RWPE2 (cell line): ENCODE measurements at regions not wholly inside any gene's neighbourhood (a gene's known extent, or its start where the extent isn't known, plus 50 kb on each side); places are given as distances from the start of the nearest gene placed in this dataset.

Experiments
- ATAC-seq: fragments of 200-7000 bp; cut with Tn5 transposase; 3 replicates; pipeline ENCODE4 v1.9.1; 2021; ENCODE audit warnings: low read depth
- DNase-seq: peaks from one replicate; pipeline ENCODE4 v3.0.0-alpha.2; 2020; ENCODE audit warnings: low spot score
- H3K27ac ChIP-seq: fragments of 450-650 bp; 2 replicates; pipeline ENCODE4 v1.5.1; 2017; ENCODE audit warnings: mild to moderate bottlenecking; ENCODE audit not compliant: poor library complexity, severe bottlenecking
- H3K27me3 ChIP-seq: fragments of 250-450 bp; sonication (Bioruptor Pico); 2 replicates; pipeline ENCODE4 v1.5.1; 2021; ENCODE audit warnings: mild to moderate bottlenecking, moderate library complexity; ENCODE audit not compliant: insufficient read depth, poor library complexity, severe bottlenecking
- H3K36me3 ChIP-seq: fragments of 250-450 bp; sonication (Bioruptor Pico); 2 replicates; pipeline ENCODE4 v1.5.1; 2020; ENCODE audit warnings: low read depth, mild to moderate bottlenecking, moderate library complexity
- H3K4me1 ChIP-seq: fragments of 250-450 bp; sonication (Bioruptor Pico); 2 replicates; pipeline ENCODE4 v1.5.1; 2021; ENCODE audit warnings: mild to moderate bottlenecking, moderate library complexity; ENCODE audit not compliant: insufficient read depth, poor library complexity, severe bottlenecking
- H3K4me3 ChIP-seq: fragments of 250-450 bp; sonication (Bioruptor Pico); 2 replicates; pipeline ENCODE4 v1.5.1; 2021; ENCODE audit warnings: mild to moderate bottlenecking, moderate library complexity; ENCODE audit not compliant: severe bottlenecking
- H3K9me3 ChIP-seq: fragments of 250-450 bp; sonication (Bioruptor Pico); 2 replicates; pipeline ENCODE4 v1.5.1; 2021; ENCODE audit warnings: mild to moderate bottlenecking, moderate library complexity; ENCODE audit not compliant: severe bottlenecking
- TF ChIP-seq, protein P1 (sequence below): fragments of 450-650 bp; IDR thresholded peaks from one replicate; pipeline ENCODE4 v1.5.1; 2017; ENCODE audit warnings: mild to moderate bottlenecking, moderate library complexity; ENCODE audit not compliant: poor library complexity, severe bottlenecking

- no peak for ATAC-seq
- H3K4me1 ChIP-seq = no peaks in the 10 kb centered on the region
- no peaks in the 10 kb centered on the region for H3K36me3 ChIP-seq
- H3K4me3 ChIP-seq = no peak overlapping the region
- TF ChIP-seq, protein P1, sequence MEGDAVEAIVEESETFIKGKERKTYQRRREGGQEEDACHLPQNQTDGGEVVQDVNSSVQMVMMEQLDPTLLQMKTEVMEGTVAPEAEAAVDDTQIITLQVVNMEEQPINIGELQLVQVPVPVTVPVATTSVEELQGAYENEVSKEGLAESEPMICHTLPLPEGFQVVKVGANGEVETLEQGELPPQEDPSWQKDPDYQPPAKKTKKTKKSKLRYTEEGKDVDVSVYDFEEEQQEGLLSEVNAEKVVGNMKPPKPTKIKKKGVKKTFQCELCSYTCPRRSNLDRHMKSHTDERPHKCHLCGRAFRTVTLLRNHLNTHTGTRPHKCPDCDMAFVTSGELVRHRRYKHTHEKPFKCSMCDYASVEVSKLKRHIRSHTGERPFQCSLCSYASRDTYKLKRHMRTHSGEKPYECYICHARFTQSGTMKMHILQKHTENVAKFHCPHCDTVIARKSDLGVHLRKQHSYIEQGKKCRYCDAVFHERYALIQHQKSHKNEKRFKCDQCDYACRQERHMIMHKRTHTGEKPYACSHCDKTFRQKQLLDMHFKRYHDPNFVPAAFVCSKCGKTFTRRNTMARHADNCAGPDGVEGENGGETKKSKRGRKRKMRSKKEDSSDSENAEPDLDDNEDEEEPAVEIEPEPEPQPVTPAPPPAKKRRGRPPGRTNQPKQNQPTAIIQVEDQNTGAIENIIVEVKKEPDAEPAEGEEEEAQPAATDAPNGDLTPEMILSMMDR = no peak
- H3K9me3 ChIP-seq = no peaks in the 10 kb centered on the region
- DNase-seq = no peak
- no peak overlapping the region for H3K27ac ChIP-seq
- H3K27me3 ChIP-seq = no peaks in the 10 kb centered on the region
These were observed 676.3 kb upstream of the ANO3 start for GRCh38 chr11:25655636-25656035.

DNA sequence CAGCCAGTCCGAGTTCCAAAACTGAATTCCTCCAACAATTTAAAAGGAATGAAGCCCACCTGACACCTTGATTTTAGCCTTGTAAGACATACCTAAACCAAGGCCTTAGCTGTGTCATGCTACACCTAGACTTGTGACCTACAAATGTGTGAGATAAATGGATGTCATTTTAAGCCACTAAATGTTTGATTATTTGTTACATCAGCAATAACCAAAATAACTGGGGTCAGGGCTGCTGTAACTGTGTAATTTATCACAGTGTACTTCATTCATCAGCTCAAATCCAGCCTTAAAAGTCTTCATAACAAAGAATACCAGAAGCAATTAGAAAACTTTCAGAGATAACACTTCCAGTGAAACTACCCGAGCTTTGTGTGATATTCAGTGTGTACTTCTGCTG is 673.0 kb upstream of the ANO3 start:
- DNase-seq (no peak), ATAC-seq (no peak)
- Histone ChIP-seq H3K4me3 (no peak overlapping the region), H3K36me3 (no peaks in the 10 kb centered on the region), H3K4me1 (peaks cover 4% of the 10 kb centered on the region), H3K27ac (no peak overlapping the region), H3K27me3 (no peaks in the 10 kb centered on the region), H3K9me3 (no peaks in the 10 kb centered on the region)
- TF ChIP-seq, protein P1 = no peak

DNA sequence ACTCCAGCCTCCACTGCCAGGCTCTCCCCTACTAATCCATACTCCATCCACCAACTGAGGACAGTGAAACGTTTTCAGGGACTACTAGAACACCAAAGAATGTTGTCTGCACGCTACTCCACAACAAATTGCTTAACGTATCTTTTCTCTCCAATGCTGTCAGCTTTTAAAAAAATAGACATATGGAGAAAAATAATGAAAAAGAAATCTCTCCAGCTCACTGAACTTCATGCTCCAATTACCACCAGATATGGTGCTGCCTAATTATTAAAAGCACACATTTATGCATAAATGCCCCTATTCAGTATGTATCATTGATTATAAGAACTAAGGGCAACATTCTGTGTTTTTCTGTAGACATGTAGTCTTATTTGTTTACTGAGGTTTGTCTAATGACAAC is 672.2 kb upstream of the ANO3 start:
- no peak overlapping the region for H3K27ac ChIP-seq
- peaks cover 4% of the 10 kb centered on the region for H3K4me1 ChIP-seq
- no peak for DNase-seq
- ATAC-seq = no peak
- TF ChIP-seq, protein P1 = no peak
- no peaks in the 10 kb centered on the region for H3K27me3 ChIP-seq
- H3K4me3 ChIP-seq = no peak overlapping the region
- no peaks in the 10 kb centered on the region for H3K9me3 ChIP-seq
- no peaks in the 10 kb centered on the region for H3K36me3 ChIP-seq

- TF ChIP-seq, protein P1 = no peak
- DNase-seq (no peak), ATAC-seq (no peak)
- Histone ChIP-seq H3K4me3 (no peak overlapping the region), H3K4me1 (no peaks in the 10 kb centered on the region), H3K9me3 (no peaks in the 10 kb centered on the region), H3K36me3 (no peaks in the 10 kb centered on the region), H3K27ac (no peak overlapping the region), H3K27me3 (no peaks in the 10 kb centered on the region)
These were observed 664.1 kb upstream of the ANO3 start for GRCh38 chr11:25667871-25668270.

DNA sequence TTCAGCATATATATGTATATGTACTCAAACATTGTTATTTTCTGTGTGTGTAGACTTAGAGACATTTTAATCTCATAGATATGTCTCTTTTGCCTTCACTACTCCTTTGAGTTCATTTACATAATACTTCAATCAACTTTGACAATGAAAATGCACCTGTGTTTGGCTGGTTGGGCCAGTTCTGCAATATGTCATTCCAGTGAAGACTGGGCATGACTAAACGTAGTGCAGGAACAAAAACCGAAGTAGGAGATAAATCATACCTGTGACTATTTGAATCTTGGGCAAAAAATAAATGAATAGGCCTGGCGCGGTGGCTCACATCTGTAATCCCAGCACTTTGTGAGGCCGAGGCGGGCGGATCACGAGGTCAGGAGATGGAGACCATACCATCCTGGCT is 640.0 kb upstream of the ANO3 start:
- DNase-seq (no peak), ATAC-seq (no peak)
- Histone ChIP-seq H3K9me3 (no peaks in the 10 kb centered on the region), H3K4me3 (no peak overlapping the region), H3K4me1 (no peaks in the 10 kb centered on the region), H3K27me3 (no peaks in the 10 kb centered on the region), H3K27ac (no peak overlapping the region), H3K36me3 (no peaks in the 10 kb centered on the region)
- TF ChIP-seq, protein P1 = no peak
